ENCODE measurements at regions not wholly inside any gene's neighbourhood (a gene's known extent, or its start where the extent isn't known, plus 50 kb on each side); places are given as distances from the start of the nearest gene placed in this dataset.

GRCh38 chr7:22604246-22604645 is 104.3 kb upstream of the STEAP1B start (continued):
- TF ChIP-seq, protein P1, sequence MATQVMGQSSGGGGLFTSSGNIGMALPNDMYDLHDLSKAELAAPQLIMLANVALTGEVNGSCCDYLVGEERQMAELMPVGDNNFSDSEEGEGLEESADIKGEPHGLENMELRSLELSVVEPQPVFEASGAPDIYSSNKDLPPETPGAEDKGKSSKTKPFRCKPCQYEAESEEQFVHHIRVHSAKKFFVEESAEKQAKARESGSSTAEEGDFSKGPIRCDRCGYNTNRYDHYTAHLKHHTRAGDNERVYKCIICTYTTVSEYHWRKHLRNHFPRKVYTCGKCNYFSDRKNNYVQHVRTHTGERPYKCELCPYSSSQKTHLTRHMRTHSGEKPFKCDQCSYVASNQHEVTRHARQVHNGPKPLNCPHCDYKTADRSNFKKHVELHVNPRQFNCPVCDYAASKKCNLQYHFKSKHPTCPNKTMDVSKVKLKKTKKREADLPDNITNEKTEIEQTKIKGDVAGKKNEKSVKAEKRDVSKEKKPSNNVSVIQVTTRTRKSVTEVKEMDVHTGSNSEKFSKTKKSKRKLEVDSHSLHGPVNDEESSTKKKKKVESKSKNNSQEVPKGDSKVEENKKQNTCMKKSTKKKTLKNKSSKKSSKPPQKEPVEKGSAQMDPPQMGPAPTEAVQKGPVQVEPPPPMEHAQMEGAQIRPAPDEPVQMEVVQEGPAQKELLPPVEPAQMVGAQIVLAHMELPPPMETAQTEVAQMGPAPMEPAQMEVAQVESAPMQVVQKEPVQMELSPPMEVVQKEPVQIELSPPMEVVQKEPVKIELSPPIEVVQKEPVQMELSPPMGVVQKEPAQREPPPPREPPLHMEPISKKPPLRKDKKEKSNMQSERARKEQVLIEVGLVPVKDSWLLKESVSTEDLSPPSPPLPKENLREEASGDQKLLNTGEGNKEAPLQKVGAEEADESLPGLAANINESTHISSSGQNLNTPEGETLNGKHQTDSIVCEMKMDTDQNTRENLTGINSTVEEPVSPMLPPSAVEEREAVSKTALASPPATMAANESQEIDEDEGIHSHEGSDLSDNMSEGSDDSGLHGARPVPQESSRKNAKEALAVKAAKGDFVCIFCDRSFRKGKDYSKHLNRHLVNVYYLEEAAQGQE (IDR thresholded peaks at IDR 0.05; ENCODE audit: low read depth): no peak
- TF ChIP-seq POLR2A (IDR thresholded peaks at IDR 0.05; ENCODE audit: borderline replicate concordance, extremely low read depth, insufficient read depth, insufficient read length) (no peak), EZH2phosphoT487 (IDR thresholded peaks at IDR 0.05; ENCODE audit: borderline replicate concordance) (no peak), POLR2AphosphoS5 (IDR thresholded peaks at IDR 0.05; ENCODE audit: low read depth, low read length) (no peak), TCF7L2 (IDR thresholded peaks at IDR 0.05; ENCODE audit: borderline replicate concordance, extremely low read depth, insufficient read depth, insufficient read length) (no peak), SIN3A (IDR thresholded peaks at IDR 0.05; ENCODE audit: low read depth) (no peak), SP1 (IDR thresholded peaks at IDR 0.05; ENCODE audit: low read depth) (no peak), YY1 (IDR thresholded peaks at IDR 0.05; ENCODE audit: extremely low read depth, insufficient replicate concordance, low read depth, low read length) (no peak)

- DNase-seq (ENCODE audit: low read depth, low spot score): no peak
- H3K4me2 ChIP-seq (ENCODE audit: low read length): no peak overlapping the region
- RAD21 ChIA-PET (ENCODE audit: low non-redundant PET in 1 of 2, low total read pairs in 2 of 2, uncharacterized antibody in 2 of 2, unreplicated experiment in 2 of 2): no interaction called here
- TF ChIP-seq SIN3A (IDR thresholded peaks at IDR 0.05; ENCODE audit: low read depth) (no peak), RAD21 (IDR thresholded peaks at IDR 0.05; ENCODE audit: low read depth) (no peak), CEBPB (IDR thresholded peaks at IDR 0.05; ENCODE audit: low read depth) (no peak), EZH2phosphoT487 (IDR thresholded peaks at IDR 0.05; ENCODE audit: borderline replicate concordance) (no peak), CBX3 (IDR thresholded peaks at IDR 0.05; ENCODE audit: low read depth) (no peak), SRF (IDR thresholded peaks at IDR 0.05; ENCODE audit: low read depth) (no peak)
- no peaks in the 10 kb centered on the region for H3K4me1 ChIP-seq (ENCODE audit: control insufficient read depth in 1 of 2, insufficient read depth in 2 of 2, low read length in 2 of 2)
- no peak overlapping the region for H3K9ac ChIP-seq (ENCODE audit: low read length)
- H3K9me3 ChIP-seq (ENCODE audit: control insufficient read depth in 1 of 2, insufficient read depth in 1 of 2, low read depth in 1 of 2, low read length in 2 of 2): no peaks in the 10 kb centered on the region
- intact Hi-C loops (cut with micrococcal nuclease): no loop called here
- ATAC-seq: no peak
- no TSS peak for BruUV-seq (replicated peaks)
- no peaks in the 10 kb centered on the region for H4K20me1 ChIP-seq (ENCODE audit: insufficient read depth)
- no peaks in the 10 kb centered on the region for H3K36me3 ChIP-seq (ENCODE audit: control insufficient read depth in 1 of 2, insufficient read depth in 2 of 2, low read length in 2 of 2)
- no peak overlapping the region for H3K4me3 ChIP-seq (replicated peaks in 1 of 2; ENCODE audit: low read depth in 1 of 2, low read length in 2 of 2)
- CTCF ChIA-PET: no interaction called here
- no peak overlapping the region for H3K27ac ChIP-seq (ENCODE audit: low read depth, low read length)
- POLR2A ChIA-PET: no interaction called here
- H3K9me2 ChIP-seq (ENCODE audit: insufficient read depth): no peaks in the 10 kb centered on the region
- no peaks in the 10 kb centered on the region for H3K27me3 ChIP-seq (ENCODE audit: insufficient read depth, low read length)
- no peaks in the 10 kb centered on the region for H3K79me2 ChIP-seq (ENCODE audit: insufficient read depth, low read length)
- no peak overlapping the region for H2AFZ ChIP-seq (ENCODE audit: low read depth, low read length, poor library complexity, severe bottlenecking)
These were observed 102.0 kb upstream of the STEAP1B start for GRCh38 chr7:22601812-22602565.

All from HCT116 (cell line).